ENCODE measurements at regions not wholly inside any gene's neighbourhood (a gene's known extent, or its start where the extent isn't known, plus 50 kb on each side); places are given as distances from the start of the nearest gene placed in this dataset.

DNA sequence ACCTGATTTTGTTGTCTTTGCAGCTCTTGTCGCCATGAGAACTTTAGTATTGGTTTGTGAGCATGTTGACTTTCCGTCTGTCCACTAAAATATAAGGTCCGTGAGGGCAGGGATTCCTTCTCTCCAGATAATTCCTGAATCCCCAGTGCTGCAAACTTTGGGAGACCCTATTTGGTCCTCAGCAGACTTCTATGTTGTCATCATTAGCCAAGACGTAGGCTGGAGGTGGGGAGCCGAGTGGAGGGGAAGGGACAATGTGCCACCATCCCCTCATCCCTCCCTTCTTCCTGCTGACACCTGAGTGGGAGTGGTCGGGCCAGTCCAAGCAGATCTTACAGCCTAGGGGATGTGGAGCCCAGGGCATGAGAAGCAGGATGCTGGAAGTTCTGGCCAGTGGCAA, 690.6 kb downstream of the TBC1D22A start:
- Mint-ChIP-seq H3K27me3 (ENCODE audit: insufficient read depth, low read depth, poor library complexity) (peaks cover 4% of the 10 kb centered on the region), H3K36me3 (ENCODE audit: low read depth) (peaks cover 50% of the 10 kb centered on the region), H3K9me3 (peaks cover 96% of the 10 kb centered on the region), H3K27ac (no peak overlapping the region), H3K4me3 (no peak overlapping the region), H3K4me1 (no peaks in the 10 kb centered on the region)
- Histone ChIP-seq H3K4me1 (ENCODE audit: insufficient read depth) (no peaks in the 10 kb centered on the region), H3K27me3 (ENCODE audit: insufficient read depth) (no peaks in the 10 kb centered on the region), H3K36me3 (ENCODE audit: insufficient read depth) (peaks cover 3% of the 10 kb centered on the region), H3K79me2 (replicated peaks; ENCODE audit: insufficient read depth) (no peaks in the 10 kb centered on the region), H3K4me2 (no peak overlapping the region), H3K4me3 (no peak overlapping the region), H4K20me1 (replicated peaks; ENCODE audit: insufficient read depth) (no peaks in the 10 kb centered on the region), H2AFZ (no peak overlapping the region), H3K27ac (ENCODE audit: low read depth) (no peak overlapping the region), H3F3A (replicated peaks; ENCODE audit: low read depth) (no peaks in the 10 kb centered on the region), H3K9me2 (ENCODE audit: insufficient read depth) (no peaks in the 10 kb centered on the region)
- TF ChIP-seq JUNB (IDR thresholded peaks at IDR 0.05; ENCODE audit: unreplicated experiment) (no peak), STAT1 (IDR thresholded peaks at IDR 0.05; ENCODE audit: unreplicated experiment) (no peak), EZH2 (IDR thresholded peaks at IDR 0.05; ENCODE audit: low read depth, unreplicated experiment) (no peak), NANOG (IDR thresholded peaks at IDR 0.05; ENCODE audit: borderline replicate concordance) (no peak), EZH2phosphoT487 (IDR thresholded peaks at IDR 0.05; ENCODE audit: unreplicated experiment) (no peak), CREB1 (CRISPR knock-in tag; IDR thresholded peaks at IDR 0.05; ENCODE audit: low read depth) (no peak), POLR2AphosphoS5 (IDR thresholded peaks at IDR 0.05; ENCODE audit: low read depth) (no peak), ZNF331 (CRISPR knock-in tag; IDR thresholded peaks at IDR 0.05; ENCODE audit: low read depth) (no peak), ZNF114 (CRISPR knock-in tag; IDR thresholded peaks at IDR 0.05) (no peak)
- TF ChIP-seq, protein P1, sequence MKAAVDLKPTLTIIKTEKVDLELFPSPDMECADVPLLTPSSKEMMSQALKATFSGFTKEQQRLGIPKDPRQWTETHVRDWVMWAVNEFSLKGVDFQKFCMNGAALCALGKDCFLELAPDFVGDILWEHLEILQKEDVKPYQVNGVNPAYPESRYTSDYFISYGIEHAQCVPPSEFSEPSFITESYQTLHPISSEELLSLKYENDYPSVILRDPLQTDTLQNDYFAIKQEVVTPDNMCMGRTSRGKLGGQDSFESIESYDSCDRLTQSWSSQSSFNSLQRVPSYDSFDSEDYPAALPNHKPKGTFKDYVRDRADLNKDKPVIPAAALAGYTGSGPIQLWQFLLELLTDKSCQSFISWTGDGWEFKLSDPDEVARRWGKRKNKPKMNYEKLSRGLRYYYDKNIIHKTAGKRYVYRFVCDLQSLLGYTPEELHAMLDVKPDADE (IDR thresholded peaks at IDR 0.05), result no peak
- TF ChIP-seq, protein P2, sequence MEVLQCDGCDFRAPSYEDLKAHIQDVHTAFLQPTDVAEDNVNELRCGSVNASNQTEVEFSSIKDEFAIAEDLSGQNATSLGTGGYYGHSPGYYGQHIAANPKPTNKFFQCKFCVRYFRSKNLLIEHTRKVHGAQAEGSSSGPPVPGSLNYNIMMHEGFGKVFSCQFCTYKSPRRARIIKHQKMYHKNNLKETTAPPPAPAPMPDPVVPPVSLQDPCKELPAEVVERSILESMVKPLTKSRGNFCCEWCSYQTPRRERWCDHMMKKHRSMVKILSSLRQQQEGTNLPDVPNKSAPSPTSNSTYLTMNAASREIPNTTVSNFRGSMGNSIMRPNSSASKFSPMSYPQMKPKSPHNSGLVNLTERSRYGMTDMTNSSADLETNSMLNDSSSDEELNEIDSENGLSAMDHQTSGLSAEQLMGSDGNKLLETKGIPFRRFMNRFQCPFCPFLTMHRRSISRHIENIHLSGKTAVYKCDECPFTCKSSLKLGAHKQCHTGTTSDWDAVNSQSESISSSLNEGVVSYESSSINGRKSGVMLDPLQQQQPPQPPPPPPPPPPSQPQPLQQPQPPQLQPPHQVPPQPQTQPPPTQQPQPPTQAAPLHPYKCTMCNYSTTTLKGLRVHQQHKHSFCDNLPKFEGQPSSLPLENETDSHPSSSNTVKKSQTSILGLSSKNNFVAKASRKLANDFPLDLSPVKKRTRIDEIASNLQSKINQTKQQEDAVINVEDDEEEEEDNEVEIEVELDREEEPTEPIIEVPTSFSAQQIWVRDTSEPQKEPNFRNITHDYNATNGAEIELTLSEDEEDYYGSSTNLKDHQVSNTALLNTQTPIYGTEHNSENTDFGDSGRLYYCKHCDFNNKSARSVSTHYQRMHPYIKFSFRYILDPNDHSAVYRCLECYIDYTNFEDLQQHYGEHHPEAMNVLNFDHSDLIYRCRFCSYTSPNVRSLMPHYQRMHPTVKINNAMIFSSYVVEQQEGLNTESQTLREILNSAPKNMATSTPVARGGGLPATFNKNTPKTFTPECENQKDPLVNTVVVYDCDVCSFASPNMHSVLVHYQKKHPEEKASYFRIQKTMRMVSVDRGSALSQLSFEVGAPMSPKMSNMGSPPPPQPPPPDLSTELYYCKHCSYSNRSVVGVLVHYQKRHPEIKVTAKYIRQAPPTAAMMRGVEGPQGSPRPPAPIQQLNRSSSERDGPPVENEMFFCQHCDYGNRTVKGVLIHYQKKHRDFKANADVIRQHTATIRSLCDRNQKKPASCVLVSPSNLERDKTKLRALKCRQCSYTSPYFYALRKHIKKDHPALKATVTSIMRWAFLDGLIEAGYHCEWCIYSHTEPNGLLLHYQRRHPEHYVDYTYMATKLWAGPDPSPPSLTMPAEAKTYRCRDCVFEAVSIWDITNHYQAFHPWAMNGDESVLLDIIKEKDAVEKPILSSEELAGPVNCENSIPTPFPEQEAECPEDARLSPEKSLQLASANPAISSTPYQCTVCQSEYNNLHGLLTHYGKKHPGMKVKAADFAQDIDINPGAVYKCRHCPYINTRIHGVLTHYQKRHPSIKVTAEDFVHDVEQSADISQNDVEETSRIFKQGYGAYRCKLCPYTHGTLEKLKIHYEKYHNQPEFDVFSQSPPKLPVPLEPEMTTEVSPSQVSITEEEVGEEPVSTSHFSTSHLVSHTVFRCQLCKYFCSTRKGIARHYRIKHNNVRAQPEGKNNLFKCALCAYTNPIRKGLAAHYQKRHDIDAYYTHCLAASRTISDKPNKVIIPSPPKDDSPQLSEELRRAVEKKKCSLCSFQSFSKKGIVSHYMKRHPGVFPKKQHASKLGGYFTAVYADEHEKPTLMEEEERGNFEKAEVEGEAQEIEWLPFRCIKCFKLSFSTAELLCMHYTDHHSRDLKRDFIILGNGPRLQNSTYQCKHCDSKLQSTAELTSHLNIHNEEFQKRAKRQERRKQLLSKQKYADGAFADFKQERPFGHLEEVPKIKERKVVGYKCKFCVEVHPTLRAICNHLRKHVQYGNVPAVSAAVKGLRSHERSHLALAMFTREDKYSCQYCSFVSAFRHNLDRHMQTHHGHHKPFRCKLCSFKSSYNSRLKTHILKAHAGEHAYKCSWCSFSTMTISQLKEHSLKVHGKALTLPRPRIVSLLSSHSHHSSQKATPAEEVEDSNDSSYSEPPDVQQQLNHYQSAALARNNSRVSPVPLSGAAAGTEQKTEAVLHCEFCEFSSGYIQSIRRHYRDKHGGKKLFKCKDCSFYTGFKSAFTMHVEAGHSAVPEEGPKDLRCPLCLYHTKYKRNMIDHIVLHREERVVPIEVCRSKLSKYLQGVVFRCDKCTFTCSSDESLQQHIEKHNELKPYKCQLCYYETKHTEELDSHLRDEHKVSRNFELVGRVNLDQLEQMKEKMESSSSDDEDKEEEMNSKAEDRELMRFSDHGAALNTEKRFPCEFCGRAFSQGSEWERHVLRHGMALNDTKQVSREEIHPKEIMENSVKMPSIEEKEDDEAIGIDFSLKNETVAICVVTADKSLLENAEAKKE (CRISPR knock-in tag; IDR thresholded peaks at IDR 0.05), result no peak
- TF ChIP-seq, protein P3, sequence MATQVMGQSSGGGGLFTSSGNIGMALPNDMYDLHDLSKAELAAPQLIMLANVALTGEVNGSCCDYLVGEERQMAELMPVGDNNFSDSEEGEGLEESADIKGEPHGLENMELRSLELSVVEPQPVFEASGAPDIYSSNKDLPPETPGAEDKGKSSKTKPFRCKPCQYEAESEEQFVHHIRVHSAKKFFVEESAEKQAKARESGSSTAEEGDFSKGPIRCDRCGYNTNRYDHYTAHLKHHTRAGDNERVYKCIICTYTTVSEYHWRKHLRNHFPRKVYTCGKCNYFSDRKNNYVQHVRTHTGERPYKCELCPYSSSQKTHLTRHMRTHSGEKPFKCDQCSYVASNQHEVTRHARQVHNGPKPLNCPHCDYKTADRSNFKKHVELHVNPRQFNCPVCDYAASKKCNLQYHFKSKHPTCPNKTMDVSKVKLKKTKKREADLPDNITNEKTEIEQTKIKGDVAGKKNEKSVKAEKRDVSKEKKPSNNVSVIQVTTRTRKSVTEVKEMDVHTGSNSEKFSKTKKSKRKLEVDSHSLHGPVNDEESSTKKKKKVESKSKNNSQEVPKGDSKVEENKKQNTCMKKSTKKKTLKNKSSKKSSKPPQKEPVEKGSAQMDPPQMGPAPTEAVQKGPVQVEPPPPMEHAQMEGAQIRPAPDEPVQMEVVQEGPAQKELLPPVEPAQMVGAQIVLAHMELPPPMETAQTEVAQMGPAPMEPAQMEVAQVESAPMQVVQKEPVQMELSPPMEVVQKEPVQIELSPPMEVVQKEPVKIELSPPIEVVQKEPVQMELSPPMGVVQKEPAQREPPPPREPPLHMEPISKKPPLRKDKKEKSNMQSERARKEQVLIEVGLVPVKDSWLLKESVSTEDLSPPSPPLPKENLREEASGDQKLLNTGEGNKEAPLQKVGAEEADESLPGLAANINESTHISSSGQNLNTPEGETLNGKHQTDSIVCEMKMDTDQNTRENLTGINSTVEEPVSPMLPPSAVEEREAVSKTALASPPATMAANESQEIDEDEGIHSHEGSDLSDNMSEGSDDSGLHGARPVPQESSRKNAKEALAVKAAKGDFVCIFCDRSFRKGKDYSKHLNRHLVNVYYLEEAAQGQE (IDR thresholded peaks at IDR 0.05; ENCODE audit: unreplicated experiment), result no peak
- TF ChIP-seq, protein P4, sequence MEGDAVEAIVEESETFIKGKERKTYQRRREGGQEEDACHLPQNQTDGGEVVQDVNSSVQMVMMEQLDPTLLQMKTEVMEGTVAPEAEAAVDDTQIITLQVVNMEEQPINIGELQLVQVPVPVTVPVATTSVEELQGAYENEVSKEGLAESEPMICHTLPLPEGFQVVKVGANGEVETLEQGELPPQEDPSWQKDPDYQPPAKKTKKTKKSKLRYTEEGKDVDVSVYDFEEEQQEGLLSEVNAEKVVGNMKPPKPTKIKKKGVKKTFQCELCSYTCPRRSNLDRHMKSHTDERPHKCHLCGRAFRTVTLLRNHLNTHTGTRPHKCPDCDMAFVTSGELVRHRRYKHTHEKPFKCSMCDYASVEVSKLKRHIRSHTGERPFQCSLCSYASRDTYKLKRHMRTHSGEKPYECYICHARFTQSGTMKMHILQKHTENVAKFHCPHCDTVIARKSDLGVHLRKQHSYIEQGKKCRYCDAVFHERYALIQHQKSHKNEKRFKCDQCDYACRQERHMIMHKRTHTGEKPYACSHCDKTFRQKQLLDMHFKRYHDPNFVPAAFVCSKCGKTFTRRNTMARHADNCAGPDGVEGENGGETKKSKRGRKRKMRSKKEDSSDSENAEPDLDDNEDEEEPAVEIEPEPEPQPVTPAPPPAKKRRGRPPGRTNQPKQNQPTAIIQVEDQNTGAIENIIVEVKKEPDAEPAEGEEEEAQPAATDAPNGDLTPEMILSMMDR (conservative IDR thresholded peaks at IDR 0.05; ENCODE audit: low read depth in 2 of 2), result no peak
- ATAC-seq, result no peak
- no peak for DNase-seq (ENCODE audit: low spot score)

Measured in GM23338 (cell line).